IPS DF 4.7 (cell line): ENCODE measurements at regions not wholly inside any gene's neighbourhood (a gene's known extent, or its start where the extent isn't known, plus 50 kb on each side); places are given as distances from the start of the nearest gene placed in this dataset.
"Not testable (repeated sequence)": the region's sequence is repeated elsewhere in the genome, so short reads cannot be mapped to it uniquely, and the experiment has no call there.

Source experiments
- DNase-seq: peaks from one replicate; pipeline ENCODE4 v3.0.0-alpha.2; 2013; ENCODE audit warnings: low spot score; ENCODE audit errors: extremely low read depth

- no peak for DNase-seq
These were observed 123.4 kb upstream of the SOD1 start for GRCh38 chr21:31536138-31536537.

- DNase-seq = no peak
These were observed 127.5 kb upstream of the SOD1 start for GRCh38 chr21:31531967-31532366.

GRCh38 chr21:31530897-31531705 is 128.4 kb upstream of the SOD1 start:
- DNase-seq = no peak

GRCh38 chr21:31530364-31530763 is 129.1 kb upstream of the SOD1 start:
- DNase-seq = no peak

- DNase-seq = no peak
These were observed 130.1 kb upstream of the SOD1 start for GRCh38 chr21:31529406-31529805.

- no peak for DNase-seq
These were observed 133.5 kb upstream of the SOD1 start for GRCh38 chr21:31526040-31526439.

GRCh38 chr21:31524140-31524539 is 135.4 kb upstream of the SOD1 start:
- DNase-seq = peak; percentile 72

GRCh38 chr21:31521515-31521914 is 138.0 kb upstream of the SOD1 start:
- no peak for DNase-seq

GRCh38 chr21:31520561-31521098 is 138.9 kb upstream of the SOD1 start:
- no peak for DNase-seq

GRCh38 chr21:31518580-31518979 is 140.9 kb upstream of the SOD1 start:
- no peak for DNase-seq

GRCh38 chr21:31517664-31518414 is 141.7 kb upstream of the SOD1 start:
- DNase-seq = no peak

GRCh38 chr21:31515253-31515652 is 144.2 kb upstream of the SOD1 start:
- DNase-seq = no peak

- DNase-seq = no peak
These were observed 144.9 kb upstream of the SOD1 start for GRCh38 chr21:31514598-31514997.

GRCh38 chr21:31513541-31513940 is 146.0 kb upstream of the SOD1 start:
- not testable (repeated sequence) for DNase-seq

GRCh38 chr21:31511999-31512398 is 147.5 kb upstream of the SOD1 start:
- DNase-seq = not testable (repeated sequence)

GRCh38 chr21:31511258-31511657 is 148.2 kb upstream of the SOD1 start:
- no peak for DNase-seq

- peak; percentile 62 for DNase-seq
These were observed 150.1 kb upstream of the SOD1 start for GRCh38 chr21:31509194-31510017.

GRCh38 chr21:31505975-31506374 is 153.5 kb upstream of the SOD1 start:
- no peak for DNase-seq

GRCh38 chr21:31503939-31504338 is 155.6 kb upstream of the SOD1 start:
- no peak for DNase-seq

- no peak for DNase-seq
These were observed 156.0 kb upstream of the SOD1 start for GRCh38 chr21:31503467-31503866.

- no peak for DNase-seq
These were observed 156.9 kb upstream of the SOD1 start for GRCh38 chr21:31502537-31503143.
